Inflammatory macrophage treated with lipopolysaccharide for 4 hours (primary cell): ENCODE measurements at regions not wholly inside any gene's neighbourhood (a gene's known extent, or its start where the extent isn't known, plus 50 kb on each side); places are given as distances from the start of the nearest gene placed in this dataset.

ENCODE experiments used
- DNase-seq: peaks from one replicate; pipeline ENCODE4 v3.0.0-alpha.2; 2020

- DNase-seq, result no peak
Measured at GRCh38 chr13:89943139-89943538, 1404.3 kb upstream of the MIR17HG start.

- DNase-seq, result no peak
Measured at GRCh38 chr13:89950225-89950624, 1397.3 kb upstream of the MIR17HG start.

GRCh38 chr13:89951341-89951740 is 1396.1 kb upstream of the MIR17HG start:
- no peak for DNase-seq

GRCh38 chr13:89953581-89953980 is 1393.9 kb upstream of the MIR17HG start:
- no peak for DNase-seq

GRCh38 chr13:89955773-89956172 is 1391.7 kb upstream of the MIR17HG start:
- DNase-seq, result no peak

GRCh38 chr13:89959074-89959473 is 1388.4 kb upstream of the MIR17HG start:
- DNase-seq, result no peak

GRCh38 chr13:89965252-89965651 is 1382.2 kb upstream of the MIR17HG start:
- DNase-seq, result no peak

GRCh38 chr13:89966524-89966923 is 1381.0 kb upstream of the MIR17HG start:
- DNase-seq, result no peak

GRCh38 chr13:89967701-89968100 is 1379.8 kb upstream of the MIR17HG start:
- no peak for DNase-seq

GRCh38 chr13:89968470-89968869 is 1379.0 kb upstream of the MIR17HG start:
- peak; percentile 15 for DNase-seq

GRCh38 chr13:89970353-89970709 is 1377.2 kb upstream of the MIR17HG start:
- no peak for DNase-seq

- no peak for DNase-seq
Measured at GRCh38 chr13:89977203-89977602, 1370.3 kb upstream of the MIR17HG start.

- peak; percentile 69 for DNase-seq
Measured at GRCh38 chr13:89980896-89981295, 1366.6 kb upstream of the MIR17HG start.

GRCh38 chr13:89982407-89983095 is 1364.9 kb upstream of the MIR17HG start:
- peak; percentile 91 for DNase-seq

GRCh38 chr13:89988206-89988605 is 1359.3 kb upstream of the MIR17HG start:
- no peak for DNase-seq

GRCh38 chr13:90003566-90003965 is 1343.9 kb upstream of the MIR17HG start:
- no peak for DNase-seq

- no peak for DNase-seq
Measured at GRCh38 chr13:90008707-90009149, 1338.8 kb upstream of the MIR17HG start.

- no peak for DNase-seq
Measured at GRCh38 chr13:90014038-90014437, 1333.4 kb upstream of the MIR17HG start.

- DNase-seq, result peak; percentile 8
Measured at GRCh38 chr13:90015565-90016507, 1331.7 kb upstream of the MIR17HG start.

- DNase-seq, result no peak
Measured at GRCh38 chr13:90016688-90017087, 1330.8 kb upstream of the MIR17HG start.

- no peak for DNase-seq
Measured at GRCh38 chr13:90020536-90021070, 1326.9 kb upstream of the MIR17HG start.

- no peak for DNase-seq
Measured at GRCh38 chr13:90027409-90027808, 1320.1 kb upstream of the MIR17HG start.

- no peak for DNase-seq
Measured at GRCh38 chr13:90032313-90032712, 1315.2 kb upstream of the MIR17HG start.
